ENCODE measurements at regions not wholly inside any gene's neighbourhood (a gene's known extent, or its start where the extent isn't known, plus 50 kb on each side); places are given as distances from the start of the nearest gene placed in this dataset.

GRCh38 chr3:117799387-117799735 is 1089.8 kb downstream of the TUSC7 start:
- no peak for ATAC-seq

GRCh38 chr3:117801912-117802239 is 1092.3 kb downstream of the TUSC7 start:
- TF ChIP-seq TSHZ2 (CRISPR knock-in tag; IDR thresholded peaks at IDR 0.05), result no peak
- TF ChIP-seq TCF4 (CRISPR knock-in tag; IDR thresholded peaks at IDR 0.05; ENCODE audit: borderline replicate concordance), result no peak
- TF ChIP-seq CREB5 (CRISPR knock-in tag; IDR thresholded peaks at IDR 0.05; ENCODE audit: low read depth), result no peak
- no peak for TF ChIP-seq ZNF8 (CRISPR knock-in tag; IDR thresholded peaks at IDR 0.05)
- no peak for TF ChIP-seq PPARA (CRISPR knock-in tag; IDR thresholded peaks at IDR 0.05; ENCODE audit: borderline replicate concordance)
- TF ChIP-seq BACH2 (CRISPR knock-in tag; IDR thresholded peaks at IDR 0.05; ENCODE audit: borderline replicate concordance), result no peak
- no peak for TF ChIP-seq ISL1 (CRISPR knock-in tag; IDR thresholded peaks at IDR 0.05)
- no peak for TF ChIP-seq SNAI2 (CRISPR knock-in tag; IDR thresholded peaks at IDR 0.05)
- TF ChIP-seq ARNTL (CRISPR knock-in tag; IDR thresholded peaks at IDR 0.05; ENCODE audit: borderline replicate concordance, low read depth), result no peak
- TF ChIP-seq GLIS3 (CRISPR knock-in tag; IDR thresholded peaks at IDR 0.05), result no peak
- TF ChIP-seq RARB (CRISPR knock-in tag; IDR thresholded peaks at IDR 0.05), result no peak
- TF ChIP-seq ZNF70 (CRISPR knock-in tag; IDR thresholded peaks at IDR 0.05), result no peak
- TF ChIP-seq PATZ1 (CRISPR knock-in tag; IDR thresholded peaks at IDR 0.05; ENCODE audit: borderline replicate concordance), result no peak
- TF ChIP-seq TOX (CRISPR knock-in tag; IDR thresholded peaks at IDR 0.05; ENCODE audit: borderline replicate concordance), result no peak
- no peak for ATAC-seq

More at GRCh38 chr3:117799387-117799735, 1089.8 kb downstream of the TUSC7 start:
- TF ChIP-seq ZC3H10 (CRISPR knock-in tag; IDR thresholded peaks at IDR 0.05) (no peak), ZFP3 (CRISPR knock-in tag; IDR thresholded peaks at IDR 0.05) (no peak), ISL1 (CRISPR knock-in tag; IDR thresholded peaks at IDR 0.05) (no peak), ZNF8 (CRISPR knock-in tag; IDR thresholded peaks at IDR 0.05) (no peak), BACH2 (CRISPR knock-in tag; IDR thresholded peaks at IDR 0.05; ENCODE audit: borderline replicate concordance) (no peak), ZNF565 (CRISPR knock-in tag; conservative IDR thresholded peaks at IDR 0.05; ENCODE audit: low read depth) (no peak), CSRNP3 (CRISPR knock-in tag; IDR thresholded peaks at IDR 0.05) (no peak), TCF4 (CRISPR knock-in tag; IDR thresholded peaks at IDR 0.05; ENCODE audit: borderline replicate concordance) (no peak), POU6F1 (CRISPR knock-in tag; IDR thresholded peaks at IDR 0.05; ENCODE audit: borderline replicate concordance, low read depth) (no peak), ESRRG (CRISPR knock-in tag; IDR thresholded peaks at IDR 0.05) (no peak), TSHZ2 (CRISPR knock-in tag; IDR thresholded peaks at IDR 0.05) (no peak), TOX (CRISPR knock-in tag; IDR thresholded peaks at IDR 0.05; ENCODE audit: borderline replicate concordance) (no peak), CSDC2 (CRISPR knock-in tag; IDR thresholded peaks at IDR 0.05) (no peak), SNAI2 (CRISPR knock-in tag; IDR thresholded peaks at IDR 0.05) (no peak), OSR1 (CRISPR knock-in tag; IDR thresholded peaks at IDR 0.05) (no peak), ZNF70 (CRISPR knock-in tag; IDR thresholded peaks at IDR 0.05) (no peak), RARB (CRISPR knock-in tag; IDR thresholded peaks at IDR 0.05) (no peak), PPARA (CRISPR knock-in tag; IDR thresholded peaks at IDR 0.05; ENCODE audit: borderline replicate concordance) (no peak), GLIS3 (CRISPR knock-in tag; IDR thresholded peaks at IDR 0.05) (no peak)

Data from SK-N-SH treated with all-trans-retinoic acid at 6 μM for 48 hours (cell line).